ENCODE measurements at regions not wholly inside any gene's neighbourhood (a gene's known extent, or its start where the extent isn't known, plus 50 kb on each side); places are given as distances from the start of the nearest gene placed in this dataset.

DNA sequence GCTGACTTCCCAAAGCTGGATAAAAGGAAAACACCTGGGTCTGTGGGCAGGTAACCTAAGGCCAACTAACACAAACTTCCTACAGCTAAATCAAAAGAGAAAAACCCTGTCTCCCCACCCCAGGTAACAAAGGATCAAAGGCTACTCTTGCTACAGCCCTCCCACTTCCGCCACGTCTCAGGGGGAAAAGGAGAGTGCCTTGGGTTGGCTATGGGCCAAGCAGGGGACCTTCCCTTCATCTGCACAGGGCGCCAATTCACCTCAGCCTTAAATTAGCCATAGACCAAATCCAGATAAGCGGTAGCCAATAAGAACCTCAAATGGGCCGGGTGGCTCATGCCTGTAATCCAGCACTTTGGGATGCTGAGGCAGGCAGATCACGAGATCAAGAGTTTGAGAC is 69.1 kb upstream of the LANCL2 start:
- H3K9ac ChIP-seq (ENCODE audit: low read length), result no peak overlapping the region
- H3K4me2 ChIP-seq (ENCODE audit: low read length), result no peak overlapping the region
- RAD21 ChIA-PET (ENCODE audit: low non-redundant PET in 1 of 2, low total read pairs in 2 of 2, uncharacterized antibody in 2 of 2, unreplicated experiment in 2 of 2), result no interaction called here
- DNase-seq (ENCODE audit: low read depth, low spot score) (no peak), ATAC-seq (no peak)
- no peaks in the 10 kb centered on the region for H3K9me3 ChIP-seq (ENCODE audit: control insufficient read depth in 1 of 2, insufficient read depth in 1 of 2, low read depth in 1 of 2, low read length in 2 of 2)
- no peak overlapping the region for H3K27ac ChIP-seq (ENCODE audit: low read depth, low read length)
- POLR2A ChIA-PET, result no interaction called here
- H3K4me3 ChIP-seq (replicated peaks in 1 of 2; ENCODE audit: low read depth in 1 of 2, low read length in 2 of 2), result no peak overlapping the region
- BruUV-seq (replicated peaks), result no TSS peak
- intact Hi-C loops (cut with micrococcal nuclease), result no loop called here
- H3K9me2 ChIP-seq (ENCODE audit: insufficient read depth), result no peaks in the 10 kb centered on the region
- H2AFZ ChIP-seq (ENCODE audit: low read depth, low read length, poor library complexity, severe bottlenecking), result no peak overlapping the region
- TF ChIP-seq SIN3A (IDR thresholded peaks at IDR 0.05; ENCODE audit: low read depth), result no peak
- no peak for TF ChIP-seq YY1 (IDR thresholded peaks at IDR 0.05; ENCODE audit: extremely low read depth, insufficient replicate concordance, low read depth, low read length)
- no peak for TF ChIP-seq POLR2A (IDR thresholded peaks at IDR 0.05; ENCODE audit: borderline replicate concordance, extremely low read depth, insufficient read depth, insufficient read length)
- TF ChIP-seq CBX3 (IDR thresholded peaks at IDR 0.05; ENCODE audit: low read depth), result no peak
- TF ChIP-seq TCF7L2 (IDR thresholded peaks at IDR 0.05; ENCODE audit: borderline replicate concordance, extremely low read depth, insufficient read depth, insufficient read length), result no peak
- H4K20me1 ChIP-seq (ENCODE audit: insufficient read depth), result no peaks in the 10 kb centered on the region
- H3K4me1 ChIP-seq (ENCODE audit: control insufficient read depth in 1 of 2, insufficient read depth in 2 of 2, low read length in 2 of 2), result no peaks in the 10 kb centered on the region
- no peaks in the 10 kb centered on the region for H3K79me2 ChIP-seq (ENCODE audit: insufficient read depth, low read length)
- peaks cover 8% of the 10 kb centered on the region for H3K27me3 ChIP-seq (ENCODE audit: insufficient read depth, low read length)
- no peaks in the 10 kb centered on the region for H3K36me3 ChIP-seq (ENCODE audit: control insufficient read depth in 1 of 2, insufficient read depth in 2 of 2, low read length in 2 of 2)
- CTCF ChIA-PET, result no interaction called here

DNA sequence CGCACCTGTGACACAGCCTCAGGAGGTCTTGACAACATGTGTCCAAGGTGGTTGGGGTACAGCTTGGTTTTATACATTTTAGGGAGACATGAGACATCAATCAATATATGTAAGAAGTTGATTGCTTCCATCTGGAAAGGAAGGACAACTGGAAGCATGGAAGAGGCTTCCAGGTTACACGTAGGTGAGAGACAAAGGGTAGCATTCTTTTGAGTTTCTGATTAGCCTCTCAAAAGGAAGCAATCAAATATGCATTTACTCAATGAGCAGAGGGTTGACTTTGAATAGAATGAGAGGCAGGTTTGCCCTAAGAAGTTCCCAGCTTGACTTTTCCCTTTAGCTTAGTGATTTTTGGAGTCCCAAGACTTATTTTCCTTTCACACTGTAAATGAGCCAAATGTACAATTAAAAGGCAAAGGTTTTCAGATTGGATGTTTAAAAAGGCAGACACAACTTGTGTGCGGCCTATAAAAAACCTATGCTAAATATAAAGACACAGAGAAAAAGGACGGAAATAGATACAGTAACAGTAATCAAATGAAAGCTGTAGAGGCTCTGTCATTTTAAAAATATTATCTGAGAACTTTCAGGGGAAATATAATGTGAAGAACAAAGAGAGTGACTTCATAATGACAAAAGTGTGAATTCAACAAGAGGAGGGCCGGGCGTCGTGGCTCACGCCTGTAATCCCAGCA is 65.7 kb upstream of the LANCL2 start:
- Histone ChIP-seq H3K4me1 (ENCODE audit: control insufficient read depth in 1 of 2, insufficient read depth in 2 of 2, low read length in 2 of 2) (no peaks in the 10 kb centered on the region), H2AFZ (ENCODE audit: low read depth, low read length, poor library complexity, severe bottlenecking) (no peak overlapping the region), H3K9me2 (ENCODE audit: insufficient read depth) (no peaks in the 10 kb centered on the region), H3K79me2 (ENCODE audit: insufficient read depth, low read length) (no peaks in the 10 kb centered on the region), H3K4me2 (ENCODE audit: low read length) (no peak overlapping the region), H3K9ac (ENCODE audit: low read length) (no peak overlapping the region), H3K36me3 (ENCODE audit: control insufficient read depth in 1 of 2, insufficient read depth in 2 of 2, low read length in 2 of 2) (no peaks in the 10 kb centered on the region), H3K27me3 (ENCODE audit: insufficient read depth, low read length) (peaks cover 20% of the 10 kb centered on the region), H3K27ac (ENCODE audit: low read depth, low read length) (no peak overlapping the region), H3K9me3 (ENCODE audit: control insufficient read depth in 1 of 2, insufficient read depth in 1 of 2, low read depth in 1 of 2, low read length in 2 of 2) (no peaks in the 10 kb centered on the region), H4K20me1 (ENCODE audit: insufficient read depth) (no peaks in the 10 kb centered on the region), H3K4me3 (replicated peaks in 1 of 2; ENCODE audit: low read depth in 1 of 2, low read length in 2 of 2) (no peak overlapping the region)
- RAD21 ChIA-PET (ENCODE audit: low non-redundant PET in 1 of 2, low total read pairs in 2 of 2, uncharacterized antibody in 2 of 2, unreplicated experiment in 2 of 2), result no interaction called here
- CTCF ChIA-PET, result no interaction called here
- POLR2A ChIA-PET, result no interaction called here
- TF ChIP-seq SP1 (IDR thresholded peaks at IDR 0.05; ENCODE audit: low read depth) (no peak), SIN3A (IDR thresholded peaks at IDR 0.05; ENCODE audit: low read depth) (no peak), CBX3 (IDR thresholded peaks at IDR 0.05; ENCODE audit: low read depth) (no peak), TCF7L2 (IDR thresholded peaks at IDR 0.05; ENCODE audit: borderline replicate concordance, extremely low read depth, insufficient read depth, insufficient read length) (no peak), JUND (IDR thresholded peaks at IDR 0.05) (no peak), ZFX (IDR thresholded peaks at IDR 0.05) (no peak), FOSL1 (IDR thresholded peaks at IDR 0.05; ENCODE audit: low read depth) (no peak), EZH2 (IDR thresholded peaks at IDR 0.05) (no peak), RAD21 (IDR thresholded peaks at IDR 0.05; ENCODE audit: low read depth) (no peak), EZH2phosphoT487 (IDR thresholded peaks at IDR 0.05; ENCODE audit: borderline replicate concordance) (no peak), YY1 (IDR thresholded peaks at IDR 0.05; ENCODE audit: extremely low read depth, insufficient replicate concordance, low read depth, low read length) (no peak)
- TF ChIP-seq, protein P1, sequence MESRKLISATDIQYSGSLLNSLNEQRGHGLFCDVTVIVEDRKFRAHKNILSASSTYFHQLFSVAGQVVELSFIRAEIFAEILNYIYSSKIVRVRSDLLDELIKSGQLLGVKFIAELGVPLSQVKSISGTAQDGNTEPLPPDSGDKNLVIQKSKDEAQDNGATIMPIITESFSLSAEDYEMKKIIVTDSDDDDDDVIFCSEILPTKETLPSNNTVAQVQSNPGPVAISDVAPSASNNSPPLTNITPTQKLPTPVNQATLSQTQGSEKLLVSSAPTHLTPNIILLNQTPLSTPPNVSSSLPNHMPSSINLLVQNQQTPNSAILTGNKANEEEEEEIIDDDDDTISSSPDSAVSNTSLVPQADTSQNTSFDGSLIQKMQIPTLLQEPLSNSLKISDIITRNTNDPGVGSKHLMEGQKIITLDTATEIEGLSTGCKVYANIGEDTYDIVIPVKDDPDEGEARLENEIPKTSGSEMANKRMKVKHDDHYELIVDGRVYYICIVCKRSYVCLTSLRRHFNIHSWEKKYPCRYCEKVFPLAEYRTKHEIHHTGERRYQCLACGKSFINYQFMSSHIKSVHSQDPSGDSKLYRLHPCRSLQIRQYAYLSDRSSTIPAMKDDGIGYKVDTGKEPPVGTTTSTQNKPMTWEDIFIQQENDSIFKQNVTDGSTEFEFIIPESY (IDR thresholded peaks at IDR 0.05; ENCODE audit: extremely low read depth, insufficient replicate concordance, low read length), result no peak
- TF ChIP-seq, protein P2, sequence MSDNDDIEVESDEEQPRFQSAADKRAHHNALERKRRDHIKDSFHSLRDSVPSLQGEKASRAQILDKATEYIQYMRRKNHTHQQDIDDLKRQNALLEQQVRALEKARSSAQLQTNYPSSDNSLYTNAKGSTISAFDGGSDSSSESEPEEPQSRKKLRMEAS (IDR thresholded peaks at IDR 0.05), result no peak
- TF ChIP-seq, protein P3, sequence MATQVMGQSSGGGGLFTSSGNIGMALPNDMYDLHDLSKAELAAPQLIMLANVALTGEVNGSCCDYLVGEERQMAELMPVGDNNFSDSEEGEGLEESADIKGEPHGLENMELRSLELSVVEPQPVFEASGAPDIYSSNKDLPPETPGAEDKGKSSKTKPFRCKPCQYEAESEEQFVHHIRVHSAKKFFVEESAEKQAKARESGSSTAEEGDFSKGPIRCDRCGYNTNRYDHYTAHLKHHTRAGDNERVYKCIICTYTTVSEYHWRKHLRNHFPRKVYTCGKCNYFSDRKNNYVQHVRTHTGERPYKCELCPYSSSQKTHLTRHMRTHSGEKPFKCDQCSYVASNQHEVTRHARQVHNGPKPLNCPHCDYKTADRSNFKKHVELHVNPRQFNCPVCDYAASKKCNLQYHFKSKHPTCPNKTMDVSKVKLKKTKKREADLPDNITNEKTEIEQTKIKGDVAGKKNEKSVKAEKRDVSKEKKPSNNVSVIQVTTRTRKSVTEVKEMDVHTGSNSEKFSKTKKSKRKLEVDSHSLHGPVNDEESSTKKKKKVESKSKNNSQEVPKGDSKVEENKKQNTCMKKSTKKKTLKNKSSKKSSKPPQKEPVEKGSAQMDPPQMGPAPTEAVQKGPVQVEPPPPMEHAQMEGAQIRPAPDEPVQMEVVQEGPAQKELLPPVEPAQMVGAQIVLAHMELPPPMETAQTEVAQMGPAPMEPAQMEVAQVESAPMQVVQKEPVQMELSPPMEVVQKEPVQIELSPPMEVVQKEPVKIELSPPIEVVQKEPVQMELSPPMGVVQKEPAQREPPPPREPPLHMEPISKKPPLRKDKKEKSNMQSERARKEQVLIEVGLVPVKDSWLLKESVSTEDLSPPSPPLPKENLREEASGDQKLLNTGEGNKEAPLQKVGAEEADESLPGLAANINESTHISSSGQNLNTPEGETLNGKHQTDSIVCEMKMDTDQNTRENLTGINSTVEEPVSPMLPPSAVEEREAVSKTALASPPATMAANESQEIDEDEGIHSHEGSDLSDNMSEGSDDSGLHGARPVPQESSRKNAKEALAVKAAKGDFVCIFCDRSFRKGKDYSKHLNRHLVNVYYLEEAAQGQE (IDR thresholded peaks at IDR 0.05; ENCODE audit: low read depth), result no peak
- intact Hi-C loops (cut with micrococcal nuclease), result no loop called here
- ATAC-seq, result no peak
- BruUV-seq (replicated peaks), result no TSS peak
- no peak for DNase-seq (ENCODE audit: low read depth, low spot score)
